ENCODE measurements at regions not wholly inside any gene's neighbourhood (a gene's known extent, or its start where the extent isn't known, plus 50 kb on each side); places are given as distances from the start of the nearest gene placed in this dataset.

DNA sequence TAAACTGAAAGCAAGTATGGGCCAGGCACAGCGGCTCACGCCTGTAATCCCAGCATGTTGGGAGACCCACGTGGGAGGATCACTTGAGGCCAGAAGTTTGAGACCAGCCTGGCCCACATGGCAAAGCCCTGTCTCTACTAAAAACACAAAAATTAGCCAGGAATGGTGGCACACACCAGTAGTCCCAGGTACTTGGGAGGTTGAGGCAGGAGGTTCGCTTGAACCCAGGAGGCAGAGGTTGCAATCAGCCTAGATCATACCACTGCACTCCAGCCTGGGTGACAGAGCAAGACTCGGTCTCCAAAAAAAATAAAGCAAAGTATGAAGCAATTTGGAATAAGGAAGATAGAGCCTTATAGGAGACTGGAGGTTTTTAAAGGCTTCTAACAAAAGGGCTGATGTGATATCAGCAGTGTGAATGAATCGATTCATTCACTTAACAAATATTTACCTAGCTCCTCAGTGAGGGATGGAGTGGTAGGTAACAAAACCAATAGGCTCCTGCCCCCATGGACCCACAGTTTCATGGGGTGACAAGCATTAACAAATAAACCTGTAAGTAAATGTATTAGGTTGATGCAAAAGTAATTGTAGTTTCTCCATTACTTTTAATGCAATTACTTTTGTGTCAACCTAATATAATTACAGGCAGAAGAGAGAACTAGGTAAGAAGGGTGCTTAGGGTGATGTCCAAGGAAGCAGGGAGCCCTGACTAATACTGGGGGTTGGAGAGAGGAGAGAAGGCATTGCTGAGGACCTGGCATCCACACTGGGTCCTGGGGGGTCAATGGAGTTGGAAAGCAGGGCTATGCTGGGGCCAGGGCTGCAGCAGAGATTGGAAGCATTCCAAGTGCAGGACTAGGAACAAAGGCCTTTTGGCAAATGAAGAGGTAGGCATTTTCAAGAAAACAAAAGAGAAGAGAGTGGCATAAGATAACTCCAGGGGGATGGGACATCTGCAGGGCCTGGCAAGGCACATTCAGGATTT lies 195.4 kb upstream of the ARL4C start:
- DNase-seq, result peak; percentile 60

DNA sequence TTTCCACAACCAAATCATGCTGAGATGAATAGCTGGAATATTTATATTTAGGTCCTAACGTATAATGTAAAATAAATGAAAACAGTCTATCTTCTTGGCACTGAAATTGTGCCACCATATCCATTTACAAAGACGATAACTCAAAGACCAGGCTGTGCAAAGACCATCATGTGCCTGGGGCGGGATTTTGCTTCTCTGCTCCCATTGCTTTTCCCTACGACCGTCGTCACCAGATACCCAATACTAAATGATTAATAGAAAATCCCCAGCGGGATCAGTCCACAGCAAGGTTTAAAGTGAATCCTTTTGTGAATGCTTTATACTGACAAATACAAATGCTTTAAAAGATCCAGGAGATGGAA lies 194.3 kb upstream of the ARL4C start:
- DNase-seq, result peak; percentile 81

DNA sequence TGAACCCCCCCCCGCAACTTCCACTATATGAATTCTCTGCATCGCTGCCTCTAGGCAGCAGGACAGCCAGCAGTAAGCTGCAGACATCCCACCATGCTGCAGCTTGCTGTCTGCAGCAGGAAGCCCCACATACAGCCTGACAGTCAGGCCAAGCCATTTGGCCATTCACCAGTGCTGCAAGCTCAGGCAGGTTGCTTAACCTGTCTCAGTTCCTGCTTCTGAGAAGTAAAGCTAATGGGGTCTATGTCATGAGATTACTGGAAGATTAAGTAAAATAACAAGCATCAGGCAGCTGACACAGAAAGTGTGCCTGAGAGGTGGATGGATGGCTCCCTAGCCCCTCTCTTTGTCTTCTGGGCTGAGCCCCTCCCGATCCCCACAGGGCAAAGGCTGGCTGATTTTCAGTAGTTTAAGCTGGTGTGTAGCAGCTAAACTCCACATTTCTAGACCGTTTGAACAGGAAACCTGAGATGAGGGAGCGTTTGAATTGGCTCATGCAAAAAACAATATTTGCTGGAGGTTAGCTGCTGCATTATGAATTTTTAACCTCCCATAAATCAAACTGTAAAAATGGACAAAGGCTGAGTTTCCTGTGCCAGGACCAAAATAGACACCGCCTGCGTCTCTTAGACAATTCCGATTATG lies 193.8 kb upstream of the ARL4C start:
- DNase-seq, result peak; percentile 81

DNA sequence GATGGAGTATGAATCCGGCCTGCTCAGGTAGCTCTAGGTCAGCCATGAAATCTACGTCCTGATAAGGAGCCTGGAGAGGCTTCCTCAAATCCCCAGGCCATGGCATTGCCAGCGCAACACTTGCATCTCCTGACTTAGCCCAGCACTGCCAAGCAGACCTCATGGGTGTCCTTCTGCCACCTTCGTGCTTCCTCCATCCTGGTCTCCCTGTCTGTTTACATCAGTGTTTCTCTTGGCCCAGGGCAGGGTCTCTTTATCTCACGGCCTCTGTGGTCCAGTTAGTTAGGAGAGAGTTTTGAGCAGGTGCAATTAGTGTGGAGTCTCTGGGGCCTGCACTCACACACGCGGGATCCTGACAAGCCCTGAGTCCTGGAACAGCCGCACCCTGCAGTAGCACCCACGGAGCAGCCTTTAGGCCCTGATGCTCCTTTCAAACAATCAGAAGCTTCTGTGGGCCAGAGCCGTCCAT lies 193.1 kb upstream of the ARL4C start:
- no peak for DNase-seq

DNA sequence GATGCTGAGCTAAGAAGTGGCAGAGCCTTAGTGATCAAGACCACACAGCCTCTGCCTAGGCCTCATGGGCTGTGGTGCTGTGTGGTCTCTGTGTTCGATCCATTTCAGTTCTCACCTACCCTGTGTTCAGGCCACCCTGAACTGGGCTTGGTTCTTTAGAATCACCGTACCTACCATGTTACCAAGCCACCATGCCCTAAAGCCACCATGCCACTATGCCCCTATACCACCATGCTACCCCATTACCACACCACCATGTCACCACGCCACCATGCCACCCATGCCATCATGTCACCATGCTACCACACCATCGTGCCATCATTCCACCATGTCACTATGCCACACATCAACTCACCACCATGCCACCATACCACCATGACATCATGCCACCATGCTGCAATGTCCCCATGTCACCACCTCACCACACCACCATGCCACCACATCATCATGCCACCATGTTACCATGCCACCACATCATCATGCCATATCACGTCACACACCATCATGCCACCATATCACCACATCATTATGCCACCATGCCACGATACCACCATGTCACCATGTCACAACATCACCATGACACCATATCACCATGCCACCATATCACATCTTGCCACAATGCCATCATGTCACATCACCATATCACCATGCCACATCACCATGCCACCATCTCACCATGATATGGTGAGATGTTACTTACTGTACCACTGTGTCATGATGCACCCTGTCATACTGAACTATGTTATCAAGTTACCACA lies 191.0 kb upstream of the ARL4C start:
- DNase-seq, result no peak

DNA sequence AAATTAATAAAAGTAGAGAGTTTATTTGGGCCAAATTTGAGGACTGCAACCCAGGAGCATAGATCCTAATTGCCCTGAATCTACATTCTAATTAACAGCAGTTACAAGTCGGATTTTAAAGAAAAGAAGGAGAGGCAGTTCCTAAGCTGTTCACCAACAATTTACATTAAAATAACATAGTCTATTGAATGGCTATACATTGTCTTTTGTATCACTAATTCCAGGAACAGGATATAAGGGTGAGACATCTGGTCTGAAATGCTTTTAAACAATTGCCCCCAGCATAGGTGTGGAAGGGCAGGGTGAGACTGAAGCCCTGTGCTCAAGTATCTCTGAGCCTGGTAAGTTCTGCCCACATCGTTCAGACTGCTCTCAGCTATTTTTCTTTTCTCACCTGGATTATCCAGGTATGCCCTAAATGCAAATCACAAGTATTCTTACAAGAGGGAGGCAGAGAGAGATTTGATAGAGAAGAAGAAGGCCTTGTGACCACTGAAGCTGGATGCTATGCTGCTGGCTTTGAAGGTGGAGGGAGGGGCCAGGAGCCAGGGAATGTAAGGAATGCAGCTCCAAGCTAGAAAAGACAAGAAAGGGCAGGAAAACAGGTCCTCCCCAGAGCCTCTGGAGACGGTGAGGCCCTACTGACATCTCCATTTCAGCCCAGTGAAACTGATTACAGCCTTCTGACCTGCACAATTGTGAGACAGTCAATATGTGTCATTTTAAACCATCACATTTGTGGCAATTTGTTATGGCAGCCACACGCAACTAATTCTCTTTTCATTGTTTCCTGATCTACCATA lies 189.4 kb upstream of the ARL4C start:
- no peak for DNase-seq

DNA sequence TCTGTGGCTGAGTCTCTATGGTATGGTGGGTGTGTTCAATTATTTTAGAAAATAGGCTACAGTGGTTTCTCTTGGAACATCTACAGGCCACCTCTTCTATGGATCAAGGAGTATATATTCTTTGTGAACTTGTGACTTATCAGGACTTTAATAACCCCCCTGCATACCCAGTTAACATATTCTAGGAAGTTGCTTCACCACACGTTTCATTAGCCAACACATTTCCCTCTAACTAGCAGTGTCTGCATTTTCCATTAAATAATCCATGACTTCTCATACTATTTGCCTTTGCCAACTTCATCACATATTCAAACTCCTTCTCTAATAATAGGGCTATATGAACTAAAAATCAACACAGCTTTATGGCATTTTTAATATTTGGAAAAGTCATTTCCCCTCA lies 187.6 kb upstream of the ARL4C start:
- no peak for DNase-seq

DNA sequence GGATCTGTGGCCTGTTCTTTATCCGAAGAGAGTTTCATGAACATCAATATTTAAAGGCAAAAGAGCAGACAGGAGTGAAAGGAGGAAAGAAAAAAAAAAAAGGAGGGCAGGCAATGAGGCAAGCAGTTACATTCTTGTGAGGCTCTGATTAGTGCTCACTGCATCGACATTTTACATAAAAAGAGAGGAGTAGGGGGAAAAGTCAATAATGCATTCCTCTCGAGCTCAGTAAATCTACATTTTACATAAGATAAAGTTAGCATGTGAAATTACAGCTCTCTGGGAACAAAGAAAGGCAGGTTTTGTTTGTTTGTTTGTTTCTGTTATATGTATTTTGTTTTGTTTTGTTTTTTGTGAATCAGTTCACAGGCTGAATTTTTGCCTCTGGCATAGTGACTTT lies 187.1 kb upstream of the ARL4C start:
- DNase-seq, result no peak

DNA sequence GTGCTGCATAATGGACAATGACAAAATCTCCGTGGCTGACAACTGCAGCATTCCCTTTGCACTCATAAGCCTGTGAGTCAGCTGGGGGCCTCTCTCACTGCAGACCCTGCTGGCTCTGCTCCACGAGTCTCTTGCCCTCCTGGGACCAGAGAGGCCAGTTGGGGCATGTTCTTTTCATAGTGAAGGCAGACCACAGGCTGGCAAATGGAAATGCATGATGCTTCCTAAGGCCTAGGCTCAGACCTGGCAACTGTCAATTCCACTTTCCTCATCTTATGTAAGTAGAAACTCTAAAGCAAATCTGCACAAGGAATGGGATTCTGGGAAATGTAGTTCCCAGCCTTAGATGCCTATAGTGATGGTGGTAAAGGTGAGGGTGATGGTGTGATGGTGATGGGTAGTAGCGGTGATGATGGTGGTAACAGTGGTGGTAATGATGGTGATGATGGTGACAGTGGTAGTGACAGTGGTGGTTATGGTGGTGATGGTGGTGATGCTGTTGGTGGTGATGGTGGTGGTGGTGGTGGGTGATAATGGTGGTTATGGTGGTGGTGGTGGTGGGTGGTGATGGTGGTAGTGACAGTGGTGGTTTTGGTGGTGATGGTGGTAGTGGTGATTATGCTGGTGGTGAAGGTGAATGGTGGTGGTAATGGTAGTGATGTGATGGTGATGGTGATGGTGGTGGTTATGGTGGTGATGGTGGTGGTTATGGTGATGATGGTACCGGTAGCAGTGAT lies 185.8 kb upstream of the ARL4C start:
- no peak for DNase-seq

DNA sequence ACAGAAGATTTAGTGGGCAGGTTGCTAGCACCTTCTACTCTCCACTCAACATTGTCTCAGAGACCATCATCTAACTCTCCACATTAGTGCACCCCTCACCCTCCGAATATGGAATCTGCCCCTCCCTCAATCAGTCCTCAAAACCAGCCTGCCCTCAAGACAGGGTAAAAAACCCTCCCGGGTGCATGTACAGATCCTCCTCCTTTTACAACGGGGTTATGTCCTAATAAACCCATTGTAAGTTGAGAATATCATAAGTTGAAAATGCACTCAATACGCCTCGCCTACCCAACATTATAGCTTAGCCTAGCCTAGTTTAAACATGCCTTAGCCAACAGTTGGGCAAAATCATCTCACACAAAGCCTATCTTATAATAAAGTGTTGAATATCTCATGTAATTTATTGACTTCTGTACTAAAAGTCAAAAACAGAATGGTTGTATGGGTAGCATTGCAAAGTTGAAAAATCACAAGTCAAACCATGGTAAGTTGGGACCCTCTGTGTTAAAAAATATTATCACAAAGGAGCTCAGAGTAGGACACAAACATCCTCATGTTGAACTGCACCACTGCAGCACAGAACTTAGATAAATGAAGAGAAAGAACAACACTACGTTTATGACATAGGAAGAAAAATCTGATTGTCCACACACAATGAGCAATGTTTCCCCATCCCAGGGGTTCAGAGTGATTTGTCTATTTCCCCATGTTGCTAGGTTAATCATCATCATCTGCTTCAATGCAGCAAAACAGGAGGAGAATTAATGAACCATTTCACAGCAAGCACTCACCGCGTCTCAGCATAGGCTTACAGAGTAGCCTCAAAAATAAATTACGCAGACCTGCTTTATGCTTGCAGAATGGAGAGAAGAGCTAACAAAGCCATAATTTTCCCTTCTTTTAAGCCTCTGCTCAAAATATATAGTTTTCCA lies 184.1 kb upstream of the ARL4C start:
- no peak for DNase-seq

DNA sequence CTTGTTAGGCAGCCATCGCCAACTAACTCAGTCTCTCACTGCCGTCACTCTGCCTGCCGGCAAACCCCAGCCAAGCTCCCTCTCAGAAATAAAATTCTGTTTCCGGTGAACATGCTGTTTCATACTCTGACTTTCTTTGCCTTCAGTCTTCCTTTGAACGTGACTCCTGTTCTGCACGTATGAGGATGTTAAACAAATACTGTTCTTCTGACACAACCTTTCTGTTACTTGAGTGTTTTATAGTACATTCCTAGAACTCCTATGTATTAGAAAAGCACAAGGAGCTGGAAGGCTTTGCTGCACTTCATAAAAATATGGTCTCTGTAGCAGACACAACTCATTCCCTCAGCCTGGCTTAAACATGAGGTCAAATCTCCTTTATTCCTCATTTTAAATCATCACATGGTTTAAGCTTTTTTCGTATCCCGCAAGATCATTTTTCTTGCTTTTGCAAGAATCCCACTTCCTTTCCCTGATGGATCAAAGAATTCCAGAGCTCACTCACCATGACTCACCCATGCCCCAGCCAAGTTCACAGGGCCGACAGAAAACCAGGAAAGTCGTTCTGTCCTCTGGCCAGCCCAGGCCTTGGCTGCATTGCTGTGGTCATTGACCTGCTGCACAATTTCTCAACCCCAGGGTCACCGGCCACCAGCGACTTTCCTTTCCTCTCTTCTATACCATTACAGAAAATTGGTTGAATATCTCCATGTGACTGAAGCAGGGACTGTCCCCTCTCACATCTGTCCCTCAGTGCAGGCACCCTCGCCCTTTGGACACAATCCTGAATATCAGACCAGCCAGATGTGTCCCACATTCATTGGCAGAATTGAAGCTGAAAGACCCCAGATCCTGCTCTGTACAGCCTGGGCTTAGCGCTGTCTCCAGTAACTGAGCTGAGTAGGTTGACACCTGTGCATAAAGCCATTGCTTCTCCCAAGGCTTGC lies 183.1 kb upstream of the ARL4C start:
- no peak for DNase-seq

DNA sequence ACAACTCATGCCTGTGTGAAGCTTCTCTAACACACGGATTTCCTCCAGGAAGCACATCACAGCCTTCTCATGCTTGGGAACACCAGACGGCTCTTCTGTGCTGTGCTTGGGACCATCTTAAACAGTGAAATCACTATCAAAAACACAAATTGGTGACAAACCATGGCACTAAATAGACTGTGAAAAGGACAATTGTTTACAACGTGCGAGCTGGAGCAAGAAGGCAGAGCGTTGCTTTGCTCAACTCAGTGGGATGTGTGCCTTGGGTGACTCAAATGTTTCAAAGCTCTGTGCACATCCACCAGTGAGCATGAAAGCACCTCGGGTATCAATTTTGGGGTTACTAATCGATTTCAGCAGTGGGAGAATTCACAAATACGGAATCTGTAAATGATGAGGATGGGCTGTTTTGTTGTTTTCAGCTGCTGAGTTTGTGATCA lies 182.4 kb upstream of the ARL4C start:
- DNase-seq, result no peak

DNA sequence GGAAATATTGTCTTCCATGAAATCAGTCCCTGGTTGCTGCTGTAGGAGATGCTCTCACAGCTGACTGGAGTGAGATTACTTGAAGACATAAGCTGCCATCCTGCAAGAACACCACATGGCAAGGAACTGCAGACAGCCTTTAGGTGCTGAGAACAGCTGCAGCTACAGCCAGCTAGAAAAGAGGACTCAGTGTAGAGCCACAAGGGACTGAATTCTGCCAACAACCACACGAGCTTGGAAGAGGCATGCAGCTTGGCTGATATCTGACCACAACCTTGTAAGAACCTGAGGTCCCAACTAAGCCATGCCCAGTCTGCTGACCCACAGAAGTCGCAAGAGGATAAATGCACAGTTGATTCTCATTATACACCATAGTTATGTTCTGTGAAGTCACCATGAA lies 181.8 kb upstream of the ARL4C start:
- no peak for DNase-seq

DNA sequence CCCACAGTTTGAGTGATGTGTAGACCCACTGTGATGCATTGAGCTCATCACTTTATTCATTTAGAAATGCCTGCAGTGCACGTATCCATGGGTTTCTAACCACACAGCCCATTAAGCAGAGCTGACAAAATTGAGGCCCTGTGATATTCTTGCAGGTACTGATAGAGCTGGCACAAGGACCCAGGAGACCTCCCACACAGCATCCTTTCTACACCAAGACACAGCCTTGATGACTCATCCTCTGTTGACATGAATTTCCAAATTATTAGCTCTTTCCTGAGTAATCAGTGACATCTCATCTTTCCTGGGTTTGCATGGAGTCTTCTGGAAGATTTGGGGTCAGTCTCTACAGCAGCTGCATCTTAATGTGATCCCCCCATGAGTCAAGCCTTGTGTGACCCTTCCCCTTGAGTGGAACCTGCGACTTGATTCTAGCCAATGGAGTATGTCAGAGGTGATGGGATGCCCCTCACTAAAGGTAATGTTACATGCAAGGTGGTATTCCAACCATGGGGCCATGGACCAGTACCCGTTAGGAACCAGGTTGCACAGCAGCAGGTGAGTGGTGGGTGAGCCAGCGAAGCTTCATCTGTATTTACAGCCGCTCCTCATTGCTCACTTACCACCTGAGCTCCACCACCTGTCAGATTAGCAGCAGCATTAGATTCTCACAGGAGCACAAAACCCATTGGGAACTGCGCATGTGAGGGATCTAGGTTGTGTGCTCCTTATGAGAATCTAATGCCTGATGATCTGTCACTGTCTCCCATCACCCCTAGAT lies 181.1 kb upstream of the ARL4C start:
- no peak for DNase-seq

DNA sequence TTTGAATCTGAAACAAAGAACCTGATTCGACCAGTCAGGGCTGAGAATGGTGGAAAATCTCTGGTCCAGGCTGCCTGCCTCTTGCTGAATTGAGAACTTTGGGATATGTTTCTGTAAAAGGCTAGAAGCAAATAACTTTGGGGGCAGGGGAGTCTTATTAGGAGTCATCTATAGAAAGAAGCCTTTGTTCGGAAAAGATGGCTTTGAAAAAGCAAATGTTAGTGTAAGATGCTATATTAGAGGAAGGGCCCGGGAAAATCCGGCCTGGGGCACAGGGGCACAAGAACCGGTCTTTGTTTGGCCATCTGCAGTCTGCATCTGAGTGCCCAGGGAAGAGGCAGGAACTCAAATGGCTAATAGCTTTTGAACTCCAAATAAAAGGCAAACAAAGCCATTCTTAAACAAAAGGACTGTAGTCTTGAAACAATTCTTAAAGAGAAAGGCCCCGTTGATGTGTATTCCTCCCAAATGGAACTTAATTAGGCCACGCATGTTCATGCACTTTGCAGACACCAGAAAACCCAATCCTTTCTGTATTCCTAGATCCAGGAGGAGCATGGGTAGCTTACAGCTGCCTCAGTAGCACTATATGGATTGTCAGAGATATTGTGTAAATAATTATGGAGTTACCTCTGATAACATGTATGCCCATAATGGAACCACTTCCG lies 180.0 kb upstream of the ARL4C start:
- DNase-seq, result peak; percentile 50

DNA sequence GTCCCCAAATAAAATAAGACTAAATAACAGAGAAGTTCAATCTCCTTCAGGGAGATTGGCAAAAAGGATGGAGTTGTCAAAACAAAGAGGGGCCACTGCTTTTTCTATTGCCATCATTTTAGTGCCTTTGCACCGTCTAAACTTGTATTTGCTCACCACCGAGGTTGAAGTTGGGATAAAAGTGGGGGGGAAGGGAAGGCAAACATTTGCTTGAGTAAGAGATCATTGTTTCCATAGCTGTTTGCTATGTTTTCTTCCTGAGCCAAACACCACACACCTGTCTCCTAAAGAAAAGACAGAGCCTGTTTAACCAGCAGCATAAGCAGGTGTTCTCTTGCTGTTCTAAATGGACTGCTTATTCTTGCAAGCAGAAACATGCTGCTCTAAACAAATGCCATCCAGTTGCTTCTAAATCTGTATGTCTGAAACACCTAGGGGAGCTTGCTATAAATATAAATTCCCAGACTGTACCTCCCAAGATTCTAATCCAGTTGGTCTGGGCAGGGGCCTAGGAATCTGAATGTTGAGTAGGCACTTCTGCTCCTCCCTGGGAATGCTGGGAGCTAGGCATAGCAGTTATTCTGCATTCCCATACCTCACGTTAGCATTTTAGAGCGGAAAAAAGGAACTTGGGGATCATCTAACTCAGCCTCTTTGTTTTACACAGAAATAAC lies 179.4 kb upstream of the ARL4C start:
- peak; percentile 98 for DNase-seq

DNA sequence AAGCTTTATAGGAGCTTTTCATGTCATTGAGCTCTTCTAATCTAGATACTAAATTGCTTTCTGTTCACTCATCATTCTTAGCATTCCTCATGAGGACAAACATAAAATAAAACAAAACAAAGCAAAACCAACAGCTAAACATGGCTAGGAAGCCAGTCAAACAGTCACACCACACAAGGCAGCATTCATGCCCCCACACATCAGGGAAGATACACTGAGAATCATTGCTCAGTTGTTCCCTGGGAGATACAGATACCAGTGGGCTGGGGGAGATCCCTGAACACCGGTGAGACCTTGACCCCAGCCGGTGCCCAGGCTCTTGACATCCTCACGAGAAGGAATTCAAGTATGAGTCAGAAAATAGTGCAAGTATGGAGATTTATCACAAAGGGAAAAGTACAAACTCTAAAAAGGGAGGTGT lies 177.9 kb upstream of the ARL4C start:
- no peak for DNase-seq
